ENCODE measurements at regions not wholly inside any gene's neighbourhood (a gene's known extent, or its start where the extent isn't known, plus 50 kb on each side); places are given as distances from the start of the nearest gene placed in this dataset.

DNA sequence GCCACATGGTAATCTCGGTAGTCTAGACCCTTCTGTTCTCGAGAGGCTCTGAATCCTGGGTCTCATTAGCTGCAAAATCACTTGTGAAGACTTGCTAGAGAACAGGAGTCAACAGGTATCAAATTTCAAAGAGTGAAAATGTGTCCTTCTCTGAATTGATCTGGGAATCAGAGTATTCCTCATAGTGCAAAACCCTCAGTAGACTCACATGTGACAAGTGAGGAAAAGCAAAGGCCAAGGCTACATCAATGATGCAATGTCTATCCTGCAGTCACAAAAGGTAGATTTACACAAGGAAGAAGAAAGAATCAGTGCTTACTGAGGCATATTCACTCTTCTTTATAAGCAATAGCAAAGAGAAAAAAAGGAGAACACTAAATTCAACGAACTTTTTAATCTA is 1220.0 kb upstream of the GJE1 start:
- DNase-seq (ENCODE audit: extremely low spot score, unreplicated experiment), result no peak
- no peaks in the 10 kb centered on the region for H3K27me3 Mint-ChIP-seq (ENCODE audit: unreplicated experiment)
- peaks cover 11% of the 10 kb centered on the region for H3K9me3 Mint-ChIP-seq (ENCODE audit: unreplicated experiment)
- TF ChIP-seq, protein P1, sequence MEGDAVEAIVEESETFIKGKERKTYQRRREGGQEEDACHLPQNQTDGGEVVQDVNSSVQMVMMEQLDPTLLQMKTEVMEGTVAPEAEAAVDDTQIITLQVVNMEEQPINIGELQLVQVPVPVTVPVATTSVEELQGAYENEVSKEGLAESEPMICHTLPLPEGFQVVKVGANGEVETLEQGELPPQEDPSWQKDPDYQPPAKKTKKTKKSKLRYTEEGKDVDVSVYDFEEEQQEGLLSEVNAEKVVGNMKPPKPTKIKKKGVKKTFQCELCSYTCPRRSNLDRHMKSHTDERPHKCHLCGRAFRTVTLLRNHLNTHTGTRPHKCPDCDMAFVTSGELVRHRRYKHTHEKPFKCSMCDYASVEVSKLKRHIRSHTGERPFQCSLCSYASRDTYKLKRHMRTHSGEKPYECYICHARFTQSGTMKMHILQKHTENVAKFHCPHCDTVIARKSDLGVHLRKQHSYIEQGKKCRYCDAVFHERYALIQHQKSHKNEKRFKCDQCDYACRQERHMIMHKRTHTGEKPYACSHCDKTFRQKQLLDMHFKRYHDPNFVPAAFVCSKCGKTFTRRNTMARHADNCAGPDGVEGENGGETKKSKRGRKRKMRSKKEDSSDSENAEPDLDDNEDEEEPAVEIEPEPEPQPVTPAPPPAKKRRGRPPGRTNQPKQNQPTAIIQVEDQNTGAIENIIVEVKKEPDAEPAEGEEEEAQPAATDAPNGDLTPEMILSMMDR (IDR thresholded peaks at IDR 0.05), result no peak
- H3K4me1 Mint-ChIP-seq (ENCODE audit: unreplicated experiment), result peaks cover 27% of the 10 kb centered on the region
- H3K27ac Mint-ChIP-seq (ENCODE audit: unreplicated experiment), result no peak overlapping the region
- no peaks in the 10 kb centered on the region for H3K36me3 Mint-ChIP-seq (ENCODE audit: unreplicated experiment)
- no peak overlapping the region for H3K4me3 Mint-ChIP-seq (ENCODE audit: unreplicated experiment)

DNA sequence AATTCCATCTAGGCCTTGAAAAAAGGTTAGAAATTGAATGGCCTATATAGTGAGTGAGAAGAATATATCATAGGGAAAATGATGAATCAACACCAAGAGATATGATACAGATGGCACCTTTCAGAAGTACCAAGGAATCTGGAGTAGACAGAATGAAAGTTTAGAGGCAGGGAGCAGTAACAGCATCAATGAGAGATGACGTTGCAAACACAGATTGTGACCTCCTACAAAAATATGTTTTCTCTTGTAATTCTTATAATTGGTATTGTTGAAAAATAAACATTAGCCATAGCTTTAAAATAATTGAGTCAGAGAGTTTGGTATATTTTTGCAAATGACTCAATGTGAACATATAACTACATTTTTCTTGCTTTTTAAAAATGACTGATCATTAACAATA is 1223.1 kb upstream of the GJE1 start:
- DNase-seq (ENCODE audit: extremely low spot score, unreplicated experiment), result no peak
- no peak overlapping the region for H3K4me3 Mint-ChIP-seq (ENCODE audit: unreplicated experiment)
- no peak overlapping the region for H3K27ac Mint-ChIP-seq (ENCODE audit: unreplicated experiment)
- peaks cover 11% of the 10 kb centered on the region for H3K9me3 Mint-ChIP-seq (ENCODE audit: unreplicated experiment)
- TF ChIP-seq, protein P1 (IDR thresholded peaks at IDR 0.05), result no peak
- peaks cover 18% of the 10 kb centered on the region for H3K4me1 Mint-ChIP-seq (ENCODE audit: unreplicated experiment)
- H3K36me3 Mint-ChIP-seq (ENCODE audit: unreplicated experiment), result no peaks in the 10 kb centered on the region
- H3K27me3 Mint-ChIP-seq (ENCODE audit: unreplicated experiment), result no peaks in the 10 kb centered on the region

DNA sequence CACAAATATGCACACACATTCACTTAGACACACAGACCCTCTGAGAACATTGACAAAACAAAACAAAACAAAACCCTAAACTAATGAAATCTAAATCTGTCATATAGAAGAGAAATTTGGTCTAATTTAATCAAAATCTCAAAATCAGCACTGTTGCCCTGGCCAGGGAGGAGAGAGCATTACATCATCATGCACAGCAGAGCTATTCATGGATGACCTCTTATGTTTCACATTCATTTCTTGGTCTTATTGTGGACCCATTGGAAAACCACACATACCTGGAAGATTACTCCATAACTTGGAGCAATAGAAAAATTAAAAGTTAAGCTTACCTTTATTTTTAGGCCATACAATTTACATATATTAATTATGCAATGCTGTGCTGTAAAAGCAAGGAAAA is 1223.6 kb upstream of the GJE1 start:
- H3K27ac Mint-ChIP-seq (ENCODE audit: unreplicated experiment), result no peak overlapping the region
- TF ChIP-seq, protein P1 (IDR thresholded peaks at IDR 0.05), result no peak
- DNase-seq (ENCODE audit: extremely low spot score, unreplicated experiment), result no peak
- peaks cover 11% of the 10 kb centered on the region for H3K9me3 Mint-ChIP-seq (ENCODE audit: unreplicated experiment)
- H3K4me1 Mint-ChIP-seq (ENCODE audit: unreplicated experiment), result peaks cover 18% of the 10 kb centered on the region
- no peak overlapping the region for H3K4me3 Mint-ChIP-seq (ENCODE audit: unreplicated experiment)
- no peaks in the 10 kb centered on the region for H3K36me3 Mint-ChIP-seq (ENCODE audit: unreplicated experiment)
- no peaks in the 10 kb centered on the region for H3K27me3 Mint-ChIP-seq (ENCODE audit: unreplicated experiment)

DNA sequence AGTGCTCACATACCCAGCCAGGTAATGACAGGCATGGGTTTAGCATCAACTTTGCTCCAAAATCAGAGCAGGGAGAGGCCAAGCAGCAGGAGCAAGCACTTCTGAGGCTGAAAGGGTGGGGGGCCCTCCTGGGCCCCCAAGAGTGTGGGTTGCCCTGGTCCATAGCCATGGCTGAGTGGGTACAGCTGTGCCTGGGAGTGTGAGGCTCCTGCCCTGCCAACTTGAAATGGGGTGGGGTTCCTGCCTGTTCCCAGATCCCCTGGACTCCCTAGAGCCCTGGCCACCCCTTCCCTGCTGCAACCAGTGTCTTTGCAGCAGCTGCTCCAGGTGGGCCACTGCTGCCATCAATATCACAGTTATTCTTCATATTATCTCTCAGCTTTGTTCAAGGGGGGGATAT is 1224.2 kb upstream of the GJE1 start:
- Mint-ChIP-seq H3K4me1 (ENCODE audit: unreplicated experiment) (peaks cover 18% of the 10 kb centered on the region), H3K27me3 (ENCODE audit: unreplicated experiment) (no peaks in the 10 kb centered on the region), H3K9me3 (ENCODE audit: unreplicated experiment) (peaks cover 11% of the 10 kb centered on the region), H3K27ac (ENCODE audit: unreplicated experiment) (no peak overlapping the region), H3K36me3 (ENCODE audit: unreplicated experiment) (no peaks in the 10 kb centered on the region), H3K4me3 (ENCODE audit: unreplicated experiment) (no peak overlapping the region)
- DNase-seq (ENCODE audit: extremely low spot score, unreplicated experiment), result no peak
- TF ChIP-seq, protein P1 (IDR thresholded peaks at IDR 0.05), result no peak

DNA sequence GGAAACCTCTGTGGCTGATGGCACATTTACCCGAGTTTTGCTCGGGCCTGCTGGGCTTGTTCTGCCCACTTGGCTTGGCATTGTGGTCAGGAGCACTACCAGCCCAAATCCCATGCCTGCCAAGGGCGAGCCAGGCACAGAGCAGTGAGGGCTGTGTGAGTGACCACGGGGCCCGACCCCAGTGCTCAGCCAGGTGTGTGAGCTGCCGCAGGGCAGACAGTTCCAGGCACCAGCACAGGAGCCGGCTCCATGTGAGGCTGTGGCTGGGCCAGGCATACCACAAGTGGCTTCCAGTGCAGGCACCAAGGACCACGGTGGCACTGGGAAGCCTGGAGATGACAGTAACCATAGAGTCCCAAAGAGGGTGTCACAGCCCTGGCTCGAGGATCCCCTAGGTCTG is 1225.5 kb upstream of the GJE1 start:
- H3K27me3 Mint-ChIP-seq (ENCODE audit: unreplicated experiment), result no peaks in the 10 kb centered on the region
- H3K4me1 Mint-ChIP-seq (ENCODE audit: unreplicated experiment), result peaks cover 18% of the 10 kb centered on the region
- no peak for DNase-seq (ENCODE audit: extremely low spot score, unreplicated experiment)
- TF ChIP-seq, protein P1 (IDR thresholded peaks at IDR 0.05), result no peak
- no peaks in the 10 kb centered on the region for H3K36me3 Mint-ChIP-seq (ENCODE audit: unreplicated experiment)
- H3K27ac Mint-ChIP-seq (ENCODE audit: unreplicated experiment), result no peak overlapping the region
- H3K4me3 Mint-ChIP-seq (ENCODE audit: unreplicated experiment), result no peak overlapping the region
- H3K9me3 Mint-ChIP-seq (ENCODE audit: unreplicated experiment), result peaks cover 2% of the 10 kb centered on the region

Data from osteocyte (in vitro differentiated cells).